SK-N-SH treated with all-trans-retinoic acid at 6 μM for 48 hours (cell line): ENCODE measurements at regions not wholly inside any gene's neighbourhood (a gene's known extent, or its start where the extent isn't known, plus 50 kb on each side); places are given as distances from the start of the nearest gene placed in this dataset.
"Not testable (repeated sequence)": the region's sequence is repeated elsewhere in the genome, so short reads cannot be mapped to it uniquely, and the experiment has no call there.

Experiments used
- ESRRG ChIP-seq: fragments of 250-450 bp; sonication (Bioruptor Pico); IDR thresholded peaks from 2 replicates; pipeline ENCODE4 v1.6.1; 2021; ENCODE audit warnings: mild to moderate bottlenecking
- OSR1 ChIP-seq: fragments of 250-450 bp; sonication (Bioruptor Pico); IDR thresholded peaks from 2 replicates; pipeline ENCODE4 v1.8.0; 2022; ENCODE audit warnings: moderate library complexity, mild to moderate bottlenecking, inconsistent platforms
- ZFP30 ChIP-seq: fragments of 450-650 bp; formaldehyde crosslinking; IDR thresholded peaks from 2 replicates; pipeline ENCODE4 v1.5.0; 2022; ENCODE audit warnings: mild to moderate bottlenecking, moderate library complexity
- ZNF70 ChIP-seq: fragments of 450-650 bp; formaldehyde crosslinking; IDR thresholded peaks from 2 replicates; pipeline ENCODE4 v1.5.0; 2020; ENCODE audit warnings: mild to moderate bottlenecking, moderate library complexity

DNA sequence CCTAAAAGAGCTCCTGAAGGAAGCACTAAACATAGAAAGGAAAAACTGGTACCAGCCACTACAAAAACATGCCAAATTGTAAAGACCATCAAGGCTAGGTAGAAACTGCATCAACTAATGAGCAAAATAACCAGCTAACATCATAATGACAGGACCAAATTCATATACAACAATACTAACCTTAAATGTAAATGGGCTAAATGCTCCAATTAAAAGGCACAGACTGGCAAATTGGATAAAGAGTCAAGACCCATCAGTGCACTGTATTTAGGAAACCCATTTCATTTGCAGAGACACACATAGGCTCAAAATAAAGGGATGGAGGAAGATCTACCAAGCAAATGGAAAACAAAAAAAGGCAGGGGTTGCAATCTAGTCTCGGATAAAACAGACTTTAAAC is 150.1 kb upstream of the FAT3 start:
- TF ChIP-seq ESRRG; OSR1 (CRISPR knock-in tag); ZFP30 (CRISPR knock-in tag); ZNF70 (CRISPR knock-in tag): not testable (repeated sequence)
